Neuronal stem cell (in vitro differentiated cells): ENCODE measurements at regions not wholly inside any gene's neighbourhood (a gene's known extent, or its start where the extent isn't known, plus 50 kb on each side); places are given as distances from the start of the nearest gene placed in this dataset.

ENCODE experiments used
- DNase-seq: peaks from one replicate; pipeline ENCODE4 v3.0.0-alpha.2; 2013; ENCODE audit warnings: low spot score
- H2AFZ ChIP-seq: one replicate; pipeline ENCODE4 v1.6.1; 2013; ENCODE audit warnings: mild to moderate bottlenecking, low read length, inconsistent platforms
- H2AK5ac ChIP-seq: 2 replicates; pipeline ENCODE4 v1.6.1; 2013; ENCODE audit warnings: low read depth, mild to moderate bottlenecking, inconsistent platforms, low read length, moderate library complexity, mixed read lengths
- H2BK120ac ChIP-seq: 2 replicates; pipeline ENCODE4 v1.6.1; 2013; ENCODE audit warnings: low read depth, mild to moderate bottlenecking, inconsistent platforms, low read length, moderate library complexity, mixed read lengths
- H2BK12ac ChIP-seq: one replicate; pipeline ENCODE4 v1.6.1; 2013; ENCODE audit warnings: low read length, inconsistent platforms
- H2BK15ac ChIP-seq: 2 replicates; pipeline ENCODE4 v1.6.1; 2013; ENCODE audit warnings: mild to moderate bottlenecking, low read length, inconsistent platforms, mixed read lengths
- H2BK5ac ChIP-seq: one replicate; pipeline ENCODE4 v1.6.1; 2013; ENCODE audit warnings: inconsistent platforms, mild to moderate bottlenecking, low read length, moderate library complexity
- H3K14ac ChIP-seq: one replicate; pipeline ENCODE4 v1.6.1; 2013; ENCODE audit warnings: low read length, inconsistent platforms
- H3K18ac ChIP-seq: 2 replicates; pipeline ENCODE4 v1.6.1; 2013; ENCODE audit warnings: low read length, inconsistent platforms
- H3K23ac ChIP-seq: 2 replicates; pipeline ENCODE4 v1.6.1; 2013; ENCODE audit warnings: low read depth, mild to moderate bottlenecking, mixed read lengths, low read length, inconsistent platforms; ENCODE audit not compliant: poor library complexity
- H3K27ac ChIP-seq: replicated peaks from 3 replicates; pipeline ENCODE4 v1.5.1; 2013; ENCODE audit warnings: low read length, inconsistent platforms
- H3K27me3 ChIP-seq, 3 experiments: 2 replicates each; pipeline ENCODE4 v1.6.1; 2013; ENCODE audit warnings: low read length in 3 of 3, mild to moderate bottlenecking in 2 of 3, inconsistent platforms in 1 of 3, low read depth in 1 of 3, mixed read lengths in 1 of 3, moderate library complexity in 1 of 3; ENCODE audit not compliant: control insufficient read depth in 3 of 3, insufficient read depth in 3 of 3
- H3K36me3 ChIP-seq, 2 donors: replicated peaks in 1 of 2; 2 replicates each; pipeline ENCODE4 v1.6.1; 2013; ENCODE audit warnings: low read length in 2 of 2; ENCODE audit not compliant: control insufficient read depth in 2 of 2, insufficient read depth in 2 of 2
- H3K4ac ChIP-seq: 2 replicates; pipeline ENCODE4 v1.6.1; 2013; ENCODE audit warnings: inconsistent platforms, mild to moderate bottlenecking, low read length, moderate library complexity
- H3K4me1 ChIP-seq, 2 donors: 1 replicate in 1 of 2; 2 replicates in 1 of 2; pipeline ENCODE4 v1.6.1; 2013; ENCODE audit warnings: low read length in 2 of 2, low read depth in 1 of 2; ENCODE audit not compliant: control insufficient read depth in 2 of 2, insufficient read depth in 1 of 2
- H3K4me2 ChIP-seq: one replicate; pipeline ENCODE4 v1.6.1; 2013; ENCODE audit warnings: mild to moderate bottlenecking, low read length, inconsistent platforms; ENCODE audit not compliant: insufficient read depth, poor library complexity, severe bottlenecking
- H3K4me3 ChIP-seq, 2 donors: 2 replicates each; pipeline ENCODE4 v1.5.1; 2013; ENCODE audit warnings: low read length in 2 of 2, mild to moderate bottlenecking in 2 of 2, inconsistent platforms in 1 of 2, moderate library complexity in 1 of 2
- H3K79me1 ChIP-seq: one replicate; pipeline ENCODE4 v1.6.1; 2013; ENCODE audit warnings: low read depth, mild to moderate bottlenecking, inconsistent platforms, low read length, moderate library complexity
- H3K9ac ChIP-seq: one replicate; pipeline ENCODE4 v1.6.1; 2013; ENCODE audit warnings: mild to moderate bottlenecking, low read depth, low read length, inconsistent platforms; ENCODE audit not compliant: poor library complexity
- H3K9me3 ChIP-seq, 2 donors: replicated peaks in 1 of 2; 2 replicates each; pipeline versions ENCODE3 to v1.6.1; 2013; ENCODE audit warnings: low read length in 2 of 2, mild to moderate bottlenecking in 2 of 2, inconsistent platforms in 1 of 2, low read depth in 1 of 2, mixed read lengths in 1 of 2, moderate library complexity in 1 of 2; ENCODE audit not compliant: control insufficient read depth in 2 of 2, insufficient read depth in 1 of 2
- H4K8ac ChIP-seq: one replicate; pipeline ENCODE4 v1.6.1; 2013; ENCODE audit warnings: low read depth, mild to moderate bottlenecking, inconsistent platforms, low read length, moderate library complexity
- H4K91ac ChIP-seq: one replicate; pipeline ENCODE4 v1.6.1; 2013; ENCODE audit warnings: low read length, low read depth, mild to moderate bottlenecking, inconsistent platforms; ENCODE audit not compliant: poor library complexity
- WGBS, 2 donors: extraction: QIAGEN DNeasy Blood & Tissue Kit; methylation state at CpG; one replicate each; pipeline ENCODE4 v1.1.7; 2013; ENCODE audit warnings: missing lambda C conversion rate in 2 of 2, mixed read lengths in 1 of 2; ENCODE audit not compliant: insufficient read length in 2 of 2, insufficient replicate concordance in 1 of 2; ENCODE audit errors: extremely low coverage in 2 of 2; 5-methylcytosine and 5-hydroxymethylcytosine counted together

GRCh38 chr5:60343102-60343501 lies 356.9 kb downstream of the DEPDC1B start:
- no peak overlapping the region for H3K4me2 ChIP-seq
- H3K9ac ChIP-seq: no peak overlapping the region
- H3K36me3 ChIP-seq: no peaks in the 10 kb centered on the region
- DNase-seq: no peak
- no peak overlapping the region for H2AFZ ChIP-seq
- no CpG with 5 or more reads among the region's 4 CpGs for WGBS, 2 donors
- H3K27me3 ChIP-seq: no peaks in the 10 kb centered on the region
- no peak overlapping the region for H4K8ac ChIP-seq
- no peak overlapping the region for H2BK5ac ChIP-seq
- no peak overlapping the region for H2BK12ac ChIP-seq
- no peak overlapping the region for H3K14ac ChIP-seq
- no peak overlapping the region for H3K4me3 ChIP-seq
- H3K4me1 ChIP-seq: no peaks in the 10 kb centered on the region
- no peak overlapping the region for H3K18ac ChIP-seq
- H3K23ac ChIP-seq: no peak overlapping the region
- no peak overlapping the region for H3K27ac ChIP-seq
- no peak overlapping the region for H2BK15ac ChIP-seq
- no peak overlapping the region for H4K91ac ChIP-seq
- H3K4ac ChIP-seq: no peak overlapping the region
- no peaks in the 10 kb centered on the region for H3K9me3 ChIP-seq
- no peak overlapping the region for H2AK5ac ChIP-seq
- H3K79me1 ChIP-seq: no peaks in the 10 kb centered on the region
- no peak overlapping the region for H2BK120ac ChIP-seq

DNA sequence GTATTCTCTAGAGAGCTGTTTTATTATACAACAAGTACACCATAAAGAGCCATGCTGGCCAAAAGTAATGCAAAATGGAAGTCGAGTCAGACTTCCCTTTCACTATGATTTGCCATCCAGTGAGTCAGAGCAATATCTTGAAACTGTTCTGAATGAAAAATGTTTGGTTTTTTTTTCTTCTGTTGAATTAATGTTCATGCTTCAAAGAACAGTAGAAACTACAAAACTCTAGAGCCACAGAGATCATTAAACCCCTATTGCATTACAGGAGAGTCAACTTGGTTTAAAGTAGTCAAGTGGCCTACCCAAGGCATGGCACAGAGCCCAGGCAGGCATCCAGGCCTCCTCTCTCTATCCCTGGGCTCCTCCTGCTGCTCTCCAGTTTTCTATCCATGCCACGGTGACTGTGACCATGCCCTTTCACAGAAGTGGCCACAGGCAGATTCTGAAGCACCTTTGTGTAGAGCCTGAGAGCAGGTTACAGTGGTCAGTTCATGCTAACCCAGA lies 358.9 kb downstream of the DEPDC1B start:
- Histone ChIP-seq H4K91ac (no peak overlapping the region), H4K8ac (no peak overlapping the region), H2BK5ac (no peak overlapping the region), H3K27me3 (no peaks in the 10 kb centered on the region), H3K18ac (no peak overlapping the region), H3K27ac (no peak overlapping the region), H3K4me1 (no peaks in the 10 kb centered on the region), H2AK5ac (no peak overlapping the region), H3K4me3 (no peak overlapping the region), H3K23ac (no peak overlapping the region), H3K36me3 (no peaks in the 10 kb centered on the region), H3K4me2 (no peak overlapping the region), H3K4ac (peak overlapping the region; percentile 41), H3K9ac (no peak overlapping the region), H3K79me1 (no peaks in the 10 kb centered on the region), H2BK15ac (no peak overlapping the region), H2AFZ (no peak overlapping the region), H3K9me3 (no peaks in the 10 kb centered on the region), H2BK12ac (no peak overlapping the region), H3K14ac (no peak overlapping the region), H2BK120ac (no peak overlapping the region)
- no peak for DNase-seq
- whole genome bisulfite sequencing, 2 donors: no CpG with 5 or more reads among the region's 2 CpGs

DNA sequence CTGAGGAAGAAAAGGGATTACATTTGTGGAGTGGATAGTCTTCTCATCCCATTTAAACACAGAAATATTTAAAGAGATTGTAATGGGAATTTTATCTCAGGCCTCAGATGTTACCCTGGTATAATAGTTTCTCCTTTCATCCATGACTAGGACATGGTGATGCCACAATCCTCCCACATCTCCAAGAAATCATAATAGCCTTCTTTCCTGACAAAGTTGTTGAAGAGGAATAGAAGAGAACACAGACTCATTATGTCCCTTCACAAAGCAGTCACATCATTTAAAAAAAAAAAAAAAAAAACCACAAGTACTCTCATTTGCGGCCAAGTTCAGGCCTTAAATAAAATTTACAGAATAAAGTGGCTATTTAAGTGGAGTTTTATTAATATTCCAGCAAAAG lies 359.6 kb downstream of the DEPDC1B start:
- H3K4me1 ChIP-seq: no peaks in the 10 kb centered on the region
- H2AFZ ChIP-seq: no peak overlapping the region
- H2BK12ac ChIP-seq: no peak overlapping the region
- no peak overlapping the region for H3K27ac ChIP-seq
- no peak overlapping the region for H3K18ac ChIP-seq
- H2BK15ac ChIP-seq: no peak overlapping the region
- H4K91ac ChIP-seq: no peak overlapping the region
- H3K14ac ChIP-seq: no peak overlapping the region
- H2BK5ac ChIP-seq: no peak overlapping the region
- no peak overlapping the region for H2BK120ac ChIP-seq
- H4K8ac ChIP-seq: no peak overlapping the region
- H3K4me2 ChIP-seq: no peak overlapping the region
- no peaks in the 10 kb centered on the region for H3K9me3 ChIP-seq
- no CpG with 5 or more reads among the region's 1 CpG for WGBS, 2 donors
- H3K4me3 ChIP-seq: no peak overlapping the region
- H3K23ac ChIP-seq: no peak overlapping the region
- H2AK5ac ChIP-seq: no peak overlapping the region
- no peak overlapping the region for H3K9ac ChIP-seq
- H3K27me3 ChIP-seq: no peaks in the 10 kb centered on the region
- no peaks in the 10 kb centered on the region for H3K36me3 ChIP-seq
- H3K79me1 ChIP-seq: no peaks in the 10 kb centered on the region
- no peak overlapping the region for H3K4ac ChIP-seq
- DNase-seq: no peak

DNA sequence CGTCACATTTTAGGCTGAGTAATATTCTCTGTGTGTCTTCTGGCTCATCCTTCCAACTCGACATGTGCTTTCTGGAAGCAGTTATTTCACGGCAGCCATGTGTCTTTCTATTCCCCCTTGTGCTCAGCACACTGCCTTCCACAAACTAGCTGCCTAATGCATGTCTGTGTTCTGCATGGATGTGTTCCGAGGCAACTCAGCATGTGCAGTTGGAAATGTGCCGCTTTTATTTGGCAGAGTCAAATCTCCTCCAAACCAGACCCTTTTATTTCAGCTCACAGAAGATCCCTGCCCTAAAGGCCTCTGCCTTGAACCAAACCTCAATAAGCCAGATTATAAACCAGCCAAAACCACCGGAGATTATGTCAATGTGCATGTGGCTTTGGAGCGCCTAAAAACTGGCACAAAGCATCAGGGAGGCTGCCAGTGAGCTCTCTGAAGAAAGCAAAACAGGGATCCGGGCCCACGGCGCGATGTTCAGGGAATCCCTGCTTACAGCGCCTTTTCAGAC lies 360.2 kb downstream of the DEPDC1B start:
- no CpG with 5 or more reads among the region's 12 CpGs for WGBS, 2 donors
- no peaks in the 10 kb centered on the region for H3K36me3 ChIP-seq
- H2BK15ac ChIP-seq: no peak overlapping the region
- H3K4ac ChIP-seq: no peak overlapping the region
- no peaks in the 10 kb centered on the region for H3K9me3 ChIP-seq
- no peak overlapping the region for H3K27ac ChIP-seq
- H3K27me3 ChIP-seq: no peaks in the 10 kb centered on the region
- H3K9ac ChIP-seq: no peak overlapping the region
- H4K91ac ChIP-seq: no peak overlapping the region
- no peak overlapping the region for H3K18ac ChIP-seq
- H3K79me1 ChIP-seq: no peaks in the 10 kb centered on the region
- H2AK5ac ChIP-seq: no peak overlapping the region
- no peak overlapping the region for H3K23ac ChIP-seq
- H2AFZ ChIP-seq: no peak overlapping the region
- no peak overlapping the region for H4K8ac ChIP-seq
- no peak overlapping the region for H2BK12ac ChIP-seq
- H3K4me1 ChIP-seq: no peaks in the 10 kb centered on the region
- no peak for DNase-seq
- no peak overlapping the region for H3K4me2 ChIP-seq
- no peak overlapping the region for H2BK120ac ChIP-seq
- H2BK5ac ChIP-seq: no peak overlapping the region
- H3K4me3 ChIP-seq: no peak overlapping the region
- no peak overlapping the region for H3K14ac ChIP-seq
